CD4-positive, alpha-beta T cell (primary cell): ENCODE measurements at regions not wholly inside any gene's neighbourhood (a gene's known extent, or its start where the extent isn't known, plus 50 kb on each side); places are given as distances from the start of the nearest gene placed in this dataset.

Experiments
- ATAC-seq: fragments of 200-7000 bp; cut with Tn5 transposase; one replicate; pipeline ENCODE4 v1.10.0; 2022; ENCODE audit warnings: mild to moderate bottlenecking; ENCODE audit not compliant: poor library complexity
- CTCF ChIA-PET: fragments of 350-600 bp; sonication (Branson Sonifier 250); formaldehyde crosslinking; loops from one replicate; lab custom pipeline; 2021; ENCODE audit warnings: antibody characterized with exemption, inconsistent platforms; lab: Charles Lee
- POLR2A ChIA-PET: fragments of 350-600 bp; sonication (Branson Sonifier 250); formaldehyde crosslinking; loops from one replicate; lab custom pipeline; 2021; ENCODE audit warnings: antibody characterized with exemption, inconsistent platforms; lab: Charles Lee
- DNase-seq, 14 experiments: peaks; one replicate each; pipeline ENCODE4 v3.0.0-alpha.2; 2013 to 2020; ENCODE audit warnings: mixed read lengths in 2 of 14
- H3K27ac ChIP-seq, 2 donors: one replicate each; pipeline versions ENCODE4 v1.5.1 to v1.7.0; 2013; ENCODE audit warnings: low read length in 2 of 2, low read depth in 1 of 2, mild to moderate bottlenecking in 1 of 2
- H3K27me3 ChIP-seq, 2 experiments: 1 replicate in 1 of 2; 2 replicates in 1 of 2; pipeline versions ENCODE4 v1.6.1 to v1.7.0; 2013; ENCODE audit warnings: low read length in 2 of 2, control low read depth in 1 of 2, mild to moderate bottlenecking in 1 of 2, moderate library complexity in 1 of 2; ENCODE audit not compliant: insufficient read depth in 2 of 2, control insufficient read depth in 1 of 2
- H3K36me3 ChIP-seq: one replicate; pipeline ENCODE4 v1.6.1; 2013; ENCODE audit warnings: low read length, control low read depth; ENCODE audit not compliant: insufficient read depth
- H3K4me1 ChIP-seq: one replicate; pipeline ENCODE4 v1.6.1; 2013; ENCODE audit warnings: low read length, control low read depth; ENCODE audit not compliant: insufficient read depth
- H3K4me3 ChIP-seq: one replicate; pipeline ENCODE4 v1.5.1; 2013; ENCODE audit warnings: mild to moderate bottlenecking, low read length, moderate library complexity
- H3K9me3 ChIP-seq, 2 experiments: 1 replicate in 1 of 2; 2 replicates in 1 of 2; pipeline versions ENCODE4 v1.6.1 to v1.7.0; 2013; ENCODE audit warnings: low read length in 2 of 2, mild to moderate bottlenecking in 2 of 2, control low read depth in 1 of 2, moderate library complexity in 1 of 2; ENCODE audit not compliant: control insufficient read depth in 1 of 2, insufficient read depth in 1 of 2
- H3K27ac Mint-ChIP-seq: one replicate; pipeline ENCODE4 v1.8.0; 2020; ENCODE audit warnings: mixed read lengths
- H3K27me3 Mint-ChIP-seq: one replicate; pipeline ENCODE4 v1.8.0; 2021; ENCODE audit warnings: mixed read lengths
- H3K36me3 Mint-ChIP-seq: one replicate; pipeline ENCODE4 v1.8.0; 2021; ENCODE audit warnings: low read depth, mixed read lengths
- H3K4me1 Mint-ChIP-seq: one replicate; pipeline ENCODE4 v1.8.0; 2021; ENCODE audit warnings: low read depth, mixed read lengths
- H3K4me3 Mint-ChIP-seq: one replicate; pipeline ENCODE4 v1.8.0; 2020; ENCODE audit warnings: mild to moderate bottlenecking, mixed read lengths
- H3K9me3 Mint-ChIP-seq: one replicate; pipeline ENCODE4 v1.8.0; 2020; ENCODE audit warnings: mixed read lengths
- CTCF ChIP-seq: fragments of 200-600 bp; IDR thresholded peaks from one replicate; pipeline ENCODE4 v1.8.0; 2022; ENCODE audit warnings: antibody characterized with exemption, mild to moderate bottlenecking
- intact Hi-C, 2 experiments: fragments of 100-400 bp; cut with DNase I in 1 of 2; cut with micrococcal nuclease in 1 of 2; formaldehyde crosslinking; loops; one replicate each; pipeline versions ENCODE4 v1.15.1 to v1.9.0; 2023 to 2025; cut with DNase I, micrococcal nuclease

GRCh38 chr5:72691751-72692150, 124.7 kb upstream of the TNPO1 start:
- ChIA-PET POLR2A (no interaction called here), CTCF (no interaction called here)
- Mint-ChIP-seq H3K27ac (no peak overlapping the region), H3K27me3 (peaks cover 52% of the 10 kb centered on the region), H3K36me3 (no peaks in the 10 kb centered on the region), H3K9me3 (no peaks in the 10 kb centered on the region), H3K4me3 (no peak overlapping the region), H3K4me1 (no peaks in the 10 kb centered on the region)
- no peaks in the 10 kb centered on the region for H3K4me1 ChIP-seq
- intact Hi-C loops, result no loop called here
- ATAC-seq (no peak), DNase-seq (no peak)
- no peak overlapping the region for H3K27ac ChIP-seq
- no peak for TF ChIP-seq CTCF
- H3K27me3 ChIP-seq, result peaks cover 0 to 6% of the 10 kb centered on the region in 2 experiments
- no peaks in the 10 kb centered on the region for H3K9me3 ChIP-seq
- H3K36me3 ChIP-seq, result no peaks in the 10 kb centered on the region
- no peak overlapping the region for H3K4me3 ChIP-seq

GRCh38 chr5:72688916-72689315, 127.5 kb upstream of the TNPO1 start:
- peaks cover 54% of the 10 kb centered on the region for H3K27me3 Mint-ChIP-seq
- no peaks in the 10 kb centered on the region for H3K4me1 Mint-ChIP-seq
- ChIA-PET POLR2A (no interaction called here), CTCF (no interaction called here)
- intact Hi-C loops, result no loop called here
- no peaks in the 10 kb centered on the region for H3K36me3 Mint-ChIP-seq
- H3K27me3 ChIP-seq, result peaks cover 0 to 3% of the 10 kb centered on the region in 2 experiments
- no peak for ATAC-seq
- no peak for TF ChIP-seq CTCF
- H3K9me3 Mint-ChIP-seq, result no peaks in the 10 kb centered on the region
- H3K9me3 ChIP-seq, result no peaks in the 10 kb centered on the region
- no peak for DNase-seq
- H3K4me3 ChIP-seq, result no peak overlapping the region
- no peak overlapping the region for H3K27ac ChIP-seq
- H3K36me3 ChIP-seq, result no peaks in the 10 kb centered on the region
- H3K4me3 Mint-ChIP-seq, result no peak overlapping the region
- no peaks in the 10 kb centered on the region for H3K4me1 ChIP-seq
- no peak overlapping the region for H3K27ac Mint-ChIP-seq

- no peak for TF ChIP-seq CTCF
- ATAC-seq (no peak), DNase-seq (no peak)
- Mint-ChIP-seq H3K4me3 (no peak overlapping the region), H3K27ac (no peak overlapping the region), H3K36me3 (no peaks in the 10 kb centered on the region), H3K4me1 (no peaks in the 10 kb centered on the region), H3K9me3 (no peaks in the 10 kb centered on the region), H3K27me3 (peaks cover 58% of the 10 kb centered on the region)
- Histone ChIP-seq H3K4me1 (no peaks in the 10 kb centered on the region), H3K36me3 (no peaks in the 10 kb centered on the region), H3K27ac (no peak overlapping the region), H3K27me3 (peaks cover 0 to 9% of the 10 kb centered on the region in 2 experiments), H3K9me3 (no peaks in the 10 kb centered on the region), H3K4me3 (no peak overlapping the region)
- intact Hi-C loops, result no loop called here
- POLR2A ChIA-PET, result no interaction called here
- CTCF ChIA-PET, result no interaction called here
Observed at GRCh38 chr5:72687288-72687687, 129.2 kb upstream of the TNPO1 start.
